ENCODE measurements at regions not wholly inside any gene's neighbourhood (a gene's known extent, or its start where the extent isn't known, plus 50 kb on each side); places are given as distances from the start of the nearest gene placed in this dataset.

DNA sequence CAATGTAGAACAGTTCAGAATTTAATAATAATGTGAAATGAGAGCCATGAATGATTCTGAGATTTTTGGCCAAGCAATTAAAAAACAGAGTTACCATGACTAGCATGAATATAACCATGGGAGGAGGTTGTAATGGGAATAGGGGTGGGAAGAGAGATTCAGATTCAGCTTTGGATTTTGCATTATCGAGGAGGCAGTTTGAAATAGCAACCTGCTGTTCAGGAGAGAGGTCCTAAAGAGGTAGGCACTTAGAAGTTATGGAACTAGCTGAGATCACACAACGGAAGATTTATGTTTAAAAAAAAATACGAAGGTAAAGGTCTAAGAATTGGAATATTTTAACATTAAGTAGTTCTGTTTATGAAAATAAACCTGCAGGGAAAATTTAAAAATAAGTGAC is 124.4 kb upstream of the TECRL start:
- Histone ChIP-seq H3F3A (ENCODE audit: low read length, unreplicated experiment) (no peaks in the 10 kb centered on the region), H3K9me2 (replicated peaks; ENCODE audit: low read length) (no peaks in the 10 kb centered on the region), H3K27me3 (ENCODE audit: low read length) (0 out of 2 replicates have a peak, but pooled peaks cover 6% of the 10 kb centered on the region), H3K4me2 (ENCODE audit: low read length) (no peak overlapping the region), H3K36me3 (ENCODE audit: low read depth, low read length) (no peaks in the 10 kb centered on the region), H3K27ac (ENCODE audit: low read length) (no peak overlapping the region), H3K9ac (ENCODE audit: low read length) (no peak overlapping the region), H3K79me2 (ENCODE audit: low read length) (no peaks in the 10 kb centered on the region), H3K4me3 (ENCODE audit: low read length) (no peak overlapping the region), H4K20me1 (ENCODE audit: low read length) (no peaks in the 10 kb centered on the region), H2AFZ (ENCODE audit: low read length) (no peak overlapping the region), H3K4me1 (ENCODE audit: insufficient read depth, low read length) (no peaks in the 10 kb centered on the region), H3K9me3 (ENCODE audit: low read length) (no peaks in the 10 kb centered on the region)
- no TSS peak for BruUV-seq (replicated peaks)
- ATAC-seq (no peak), DNase-seq (no peak)
- intact Hi-C loops (cut with micrococcal nuclease), result loop anchor here (10.0 kb wide), 1 partner anchor 819 kb away; no protein-coding TSS in a partner anchor
- CTCF ChIA-PET, result no interaction called here
- POLR2A ChIA-PET (ENCODE audit: unreplicated experiment), result no interaction called here
- TF ChIP-seq EZH2phosphoT487 (IDR thresholded peaks at IDR 0.05; ENCODE audit: borderline replicate concordance, low read length) (no peak), EZH2 (IDR thresholded peaks at IDR 0.05; ENCODE audit: low read length, unreplicated experiment) (no peak)
- TF ChIP-seq, protein P1, sequence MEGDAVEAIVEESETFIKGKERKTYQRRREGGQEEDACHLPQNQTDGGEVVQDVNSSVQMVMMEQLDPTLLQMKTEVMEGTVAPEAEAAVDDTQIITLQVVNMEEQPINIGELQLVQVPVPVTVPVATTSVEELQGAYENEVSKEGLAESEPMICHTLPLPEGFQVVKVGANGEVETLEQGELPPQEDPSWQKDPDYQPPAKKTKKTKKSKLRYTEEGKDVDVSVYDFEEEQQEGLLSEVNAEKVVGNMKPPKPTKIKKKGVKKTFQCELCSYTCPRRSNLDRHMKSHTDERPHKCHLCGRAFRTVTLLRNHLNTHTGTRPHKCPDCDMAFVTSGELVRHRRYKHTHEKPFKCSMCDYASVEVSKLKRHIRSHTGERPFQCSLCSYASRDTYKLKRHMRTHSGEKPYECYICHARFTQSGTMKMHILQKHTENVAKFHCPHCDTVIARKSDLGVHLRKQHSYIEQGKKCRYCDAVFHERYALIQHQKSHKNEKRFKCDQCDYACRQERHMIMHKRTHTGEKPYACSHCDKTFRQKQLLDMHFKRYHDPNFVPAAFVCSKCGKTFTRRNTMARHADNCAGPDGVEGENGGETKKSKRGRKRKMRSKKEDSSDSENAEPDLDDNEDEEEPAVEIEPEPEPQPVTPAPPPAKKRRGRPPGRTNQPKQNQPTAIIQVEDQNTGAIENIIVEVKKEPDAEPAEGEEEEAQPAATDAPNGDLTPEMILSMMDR (conservative IDR thresholded peaks at IDR 0.05; ENCODE audit: low read depth, low read length), result no peak

DNA sequence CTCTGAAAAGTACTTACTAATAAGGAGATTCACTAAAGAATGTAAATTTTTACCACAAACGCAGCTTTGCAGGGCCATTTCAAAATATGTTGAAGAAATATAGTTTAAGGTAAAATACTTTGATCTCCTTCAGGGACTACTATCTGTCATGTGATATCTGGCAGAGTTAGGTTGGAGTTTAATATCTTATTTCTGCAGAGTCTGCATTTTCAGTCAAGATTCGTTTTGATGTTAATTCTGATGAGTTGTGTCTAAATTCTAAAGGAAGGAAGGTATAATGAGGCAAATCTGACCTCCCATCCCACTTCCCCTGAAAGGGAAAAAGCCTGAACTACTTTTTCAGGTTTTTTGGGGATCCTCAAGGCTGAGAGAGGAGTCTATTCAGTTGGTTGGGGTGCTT is 123.9 kb upstream of the TECRL start:
- no peak for ATAC-seq

DNA sequence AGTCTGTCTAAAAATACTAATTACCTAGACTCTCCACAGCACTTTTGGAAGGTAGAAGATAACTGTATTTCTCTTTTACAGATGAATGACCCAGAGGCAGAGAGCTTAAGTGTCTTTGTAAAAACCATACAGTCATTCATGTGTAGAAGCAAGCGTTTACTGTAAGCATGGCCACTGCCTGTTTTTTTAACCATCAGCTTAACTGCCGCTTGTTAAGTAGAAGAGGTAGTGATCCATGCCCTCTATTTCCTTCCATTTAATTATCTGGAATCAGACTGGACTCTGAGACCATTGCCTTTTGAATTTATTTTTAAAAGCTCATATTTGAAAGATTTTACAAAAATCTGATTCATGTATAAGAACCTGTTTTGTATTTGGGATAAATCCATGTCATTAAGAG is 111.2 kb upstream of the TECRL start:
- no TSS peak for BruUV-seq (replicated peaks)
- Histone ChIP-seq H3F3A (ENCODE audit: low read length, unreplicated experiment) (no peaks in the 10 kb centered on the region), H3K36me3 (ENCODE audit: low read depth, low read length) (no peaks in the 10 kb centered on the region), H3K9me3 (ENCODE audit: low read length) (no peaks in the 10 kb centered on the region), H3K9ac (ENCODE audit: low read length) (no peak overlapping the region), H3K9me2 (replicated peaks; ENCODE audit: low read length) (no peaks in the 10 kb centered on the region), H2AFZ (ENCODE audit: low read length) (no peak overlapping the region), H3K4me3 (ENCODE audit: low read length) (no peak overlapping the region), H3K4me1 (ENCODE audit: insufficient read depth, low read length) (no peaks in the 10 kb centered on the region), H4K20me1 (ENCODE audit: low read length) (no peaks in the 10 kb centered on the region), H3K27ac (ENCODE audit: low read length) (no peak overlapping the region), H3K4me2 (ENCODE audit: low read length) (no peak overlapping the region), H3K27me3 (ENCODE audit: low read length) (no peaks in the 10 kb centered on the region), H3K79me2 (ENCODE audit: low read length) (no peaks in the 10 kb centered on the region)
- ChIA-PET CTCF (no interaction called here), POLR2A (ENCODE audit: unreplicated experiment) (no interaction called here)
- DNase-seq (no peak), ATAC-seq (no peak)
- intact Hi-C loops (cut with micrococcal nuclease), result no loop called here
- TF ChIP-seq EZH2phosphoT487 (IDR thresholded peaks at IDR 0.05; ENCODE audit: borderline replicate concordance, low read length), result no peak

More for the DNA sequence above, 123.9 kb upstream of the TECRL start:
- Histone ChIP-seq H3K4me2 (ENCODE audit: low read length) (no peak overlapping the region), H3K27me3 (ENCODE audit: low read length) (0 out of 2 replicates have a peak, but pooled peaks cover 6% of the 10 kb centered on the region), H4K20me1 (ENCODE audit: low read length) (no peaks in the 10 kb centered on the region), H3K9ac (ENCODE audit: low read length) (no peak overlapping the region), H3K4me1 (ENCODE audit: insufficient read depth, low read length) (no peaks in the 10 kb centered on the region), H3K36me3 (ENCODE audit: low read depth, low read length) (no peaks in the 10 kb centered on the region), H3K9me3 (ENCODE audit: low read length) (no peaks in the 10 kb centered on the region), H3K9me2 (replicated peaks; ENCODE audit: low read length) (no peaks in the 10 kb centered on the region), H3K27ac (ENCODE audit: low read length) (no peak overlapping the region), H3K4me3 (ENCODE audit: low read length) (no peak overlapping the region), H2AFZ (ENCODE audit: low read length) (no peak overlapping the region), H3K79me2 (ENCODE audit: low read length) (no peaks in the 10 kb centered on the region), H3F3A (ENCODE audit: low read length, unreplicated experiment) (no peaks in the 10 kb centered on the region)
- POLR2A ChIA-PET (ENCODE audit: unreplicated experiment), result no interaction called here
- intact Hi-C loops (cut with micrococcal nuclease), result loop anchor here (10.0 kb wide), 1 partner anchor 818 kb away; no protein-coding TSS in a partner anchor
- DNase-seq, result no peak
- TF ChIP-seq EZH2 (IDR thresholded peaks at IDR 0.05; ENCODE audit: low read length, unreplicated experiment), result no peak
- TF ChIP-seq, protein P1 (conservative IDR thresholded peaks at IDR 0.05; ENCODE audit: low read depth, low read length), result no peak
- TF ChIP-seq EZH2phosphoT487 (IDR thresholded peaks at IDR 0.05; ENCODE audit: borderline replicate concordance, low read length), result no peak
- no TSS peak for BruUV-seq (replicated peaks)
- CTCF ChIA-PET, result no interaction called here
